ENCODE measurements at regions not wholly inside any gene's neighbourhood (a gene's known extent, or its start where the extent isn't known, plus 50 kb on each side); places are given as distances from the start of the nearest gene placed in this dataset.

DNA sequence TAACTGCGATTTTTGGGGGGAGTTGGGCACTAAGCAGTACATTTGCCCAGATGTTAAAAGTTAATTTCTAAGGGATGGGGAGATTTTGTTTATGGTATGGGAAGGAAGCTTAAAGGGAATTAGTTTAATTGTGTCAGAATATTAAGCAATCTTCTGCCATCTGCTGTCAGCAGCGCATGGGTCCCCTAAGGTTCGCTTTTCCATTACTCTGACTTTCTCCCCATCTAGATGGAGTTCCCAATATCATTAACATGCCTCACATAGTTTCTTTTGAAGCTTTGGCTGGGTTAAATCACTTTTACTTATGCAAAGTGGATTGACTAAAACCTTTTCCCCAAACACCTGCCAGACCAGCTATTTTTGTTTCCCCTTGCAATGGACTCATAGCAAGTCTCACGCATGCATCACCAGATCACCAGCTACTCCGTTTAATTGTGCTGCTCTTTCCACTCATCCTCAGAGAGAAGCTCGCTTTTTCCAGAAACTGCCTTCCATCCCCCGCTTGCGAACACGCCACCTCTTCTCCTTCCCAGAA, 172.7 kb downstream of the FAT3 start:
- DNase-seq (ENCODE audit: low read depth), result no peak
- H3K4me3 ChIP-seq (ENCODE audit: low read depth, low read length), result no peak overlapping the region
- TF ChIP-seq, protein P1, sequence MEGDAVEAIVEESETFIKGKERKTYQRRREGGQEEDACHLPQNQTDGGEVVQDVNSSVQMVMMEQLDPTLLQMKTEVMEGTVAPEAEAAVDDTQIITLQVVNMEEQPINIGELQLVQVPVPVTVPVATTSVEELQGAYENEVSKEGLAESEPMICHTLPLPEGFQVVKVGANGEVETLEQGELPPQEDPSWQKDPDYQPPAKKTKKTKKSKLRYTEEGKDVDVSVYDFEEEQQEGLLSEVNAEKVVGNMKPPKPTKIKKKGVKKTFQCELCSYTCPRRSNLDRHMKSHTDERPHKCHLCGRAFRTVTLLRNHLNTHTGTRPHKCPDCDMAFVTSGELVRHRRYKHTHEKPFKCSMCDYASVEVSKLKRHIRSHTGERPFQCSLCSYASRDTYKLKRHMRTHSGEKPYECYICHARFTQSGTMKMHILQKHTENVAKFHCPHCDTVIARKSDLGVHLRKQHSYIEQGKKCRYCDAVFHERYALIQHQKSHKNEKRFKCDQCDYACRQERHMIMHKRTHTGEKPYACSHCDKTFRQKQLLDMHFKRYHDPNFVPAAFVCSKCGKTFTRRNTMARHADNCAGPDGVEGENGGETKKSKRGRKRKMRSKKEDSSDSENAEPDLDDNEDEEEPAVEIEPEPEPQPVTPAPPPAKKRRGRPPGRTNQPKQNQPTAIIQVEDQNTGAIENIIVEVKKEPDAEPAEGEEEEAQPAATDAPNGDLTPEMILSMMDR (IDR thresholded peaks at IDR 0.05; ENCODE audit: low read depth, low read length, missing control alignments), result no peak

DNA sequence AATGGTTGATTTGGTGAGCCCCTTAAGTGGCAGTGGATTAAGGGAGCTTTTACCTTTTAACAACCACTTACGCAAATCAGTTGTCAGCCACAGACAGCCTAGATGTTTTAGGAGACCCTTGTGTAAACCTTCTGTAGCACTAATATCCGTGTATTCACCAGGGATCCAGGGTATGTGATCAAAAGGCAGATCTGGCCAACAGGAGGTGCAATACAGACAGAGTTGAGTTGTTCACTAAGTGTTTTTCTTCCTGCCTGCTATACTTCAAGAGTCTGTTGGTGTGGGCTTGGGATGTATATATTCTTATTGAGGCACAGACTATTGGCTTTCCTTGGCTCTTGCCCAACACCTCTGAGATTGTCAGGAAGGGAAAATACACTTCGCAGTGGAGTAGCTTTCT, 175.1 kb downstream of the FAT3 start:
- TF ChIP-seq, protein P1 (IDR thresholded peaks at IDR 0.05; ENCODE audit: low read depth, low read length, missing control alignments), result no peak
- H3K4me3 ChIP-seq (ENCODE audit: low read depth, low read length), result no peak overlapping the region
- no peak for DNase-seq (ENCODE audit: low read depth)

DNA sequence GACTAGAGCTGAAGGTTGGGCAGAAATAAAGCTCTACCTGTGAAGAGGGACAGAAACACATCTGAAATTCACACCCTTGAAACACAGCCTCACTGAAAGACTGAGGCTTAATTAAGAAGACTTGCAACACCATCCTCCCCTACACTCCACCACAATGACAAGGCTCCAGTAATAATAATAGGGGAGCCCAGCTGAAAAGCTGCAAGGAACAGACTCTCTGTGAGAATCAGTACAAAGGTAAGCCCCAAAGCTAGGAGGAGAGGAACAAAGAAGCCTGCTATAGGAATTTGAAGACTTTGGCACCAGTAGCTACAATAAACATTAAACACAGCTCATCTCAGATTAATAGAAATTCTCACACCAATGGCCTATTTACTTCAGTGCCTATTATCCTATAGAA, 176.9 kb downstream of the FAT3 start:
- no peak for DNase-seq (ENCODE audit: low read depth)
- no peak overlapping the region for H3K4me3 ChIP-seq (ENCODE audit: low read depth, low read length)
- TF ChIP-seq, protein P1 (IDR thresholded peaks at IDR 0.05; ENCODE audit: low read depth, low read length, missing control alignments), result no peak

DNA sequence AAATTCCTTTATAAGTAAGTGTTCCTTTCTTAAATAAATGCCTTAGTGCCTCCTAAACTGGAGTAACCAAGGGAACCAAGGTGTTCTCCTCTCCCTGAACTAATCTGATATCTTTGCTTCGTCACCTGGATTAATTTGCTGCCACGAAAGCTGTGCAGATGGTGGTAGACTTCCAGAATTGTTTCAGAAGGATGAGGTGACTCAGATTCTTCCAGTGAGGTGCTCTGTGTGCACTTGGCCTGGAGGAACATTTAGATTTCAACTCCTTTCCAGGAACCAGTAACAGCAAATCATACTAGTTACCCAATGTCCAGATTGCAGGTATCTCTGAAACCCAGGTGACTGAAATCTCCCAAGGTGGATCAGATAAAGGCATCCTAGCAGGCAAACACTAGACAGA, 181.9 kb downstream of the FAT3 start:
- TF ChIP-seq, protein P1 (IDR thresholded peaks at IDR 0.05; ENCODE audit: low read depth, low read length, missing control alignments), result no peak
- H3K4me3 ChIP-seq (ENCODE audit: low read depth, low read length), result no peak overlapping the region
- DNase-seq (ENCODE audit: low read depth), result no peak

DNA sequence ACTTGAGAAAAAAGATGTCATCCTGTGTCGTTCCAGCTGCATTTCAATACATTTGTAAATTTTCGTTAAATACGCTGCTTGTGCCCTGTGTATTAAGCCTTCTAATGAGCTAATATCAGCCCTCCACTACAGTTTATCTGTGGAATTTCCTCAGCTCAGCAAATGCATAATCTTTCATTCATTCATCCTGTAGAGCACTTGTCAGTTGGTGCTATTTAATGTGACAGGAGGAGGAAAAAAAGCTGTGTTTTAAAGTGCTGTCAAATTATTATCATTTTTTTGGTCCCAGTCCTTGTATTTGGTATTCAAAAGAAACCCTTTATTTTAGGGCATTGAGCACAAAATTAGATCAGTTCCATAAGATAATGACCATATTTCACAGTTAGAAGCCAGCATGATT, 184.7 kb downstream of the FAT3 start:
- H3K4me3 ChIP-seq (ENCODE audit: low read depth, low read length), result no peak overlapping the region
- no peak for DNase-seq (ENCODE audit: low read depth)
- TF ChIP-seq, protein P1 (IDR thresholded peaks at IDR 0.05; ENCODE audit: low read depth, low read length, missing control alignments), result no peak

DNA sequence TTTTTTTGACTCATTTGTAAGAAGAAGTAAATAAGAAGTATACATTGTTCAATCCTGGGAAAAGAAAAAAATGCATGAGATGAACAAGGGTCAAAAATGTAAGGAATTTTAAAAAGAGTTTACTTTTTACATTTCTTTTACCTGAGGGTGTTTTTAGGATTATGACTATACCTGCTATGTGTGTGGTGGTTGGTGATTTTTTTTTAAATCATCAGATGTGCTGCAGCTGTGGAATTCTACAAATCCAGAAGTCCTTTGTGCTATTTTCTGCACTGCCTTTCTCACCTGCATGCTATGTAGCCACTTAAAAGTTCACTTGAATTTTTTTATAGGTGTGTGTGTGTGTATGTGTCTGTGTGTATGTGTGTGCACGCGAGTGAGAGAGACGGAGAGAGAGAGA, 185.3 kb downstream of the FAT3 start:
- no peak overlapping the region for H3K4me3 ChIP-seq (ENCODE audit: low read depth, low read length)
- TF ChIP-seq, protein P1 (IDR thresholded peaks at IDR 0.05; ENCODE audit: low read depth, low read length, missing control alignments), result no peak
- no peak for DNase-seq (ENCODE audit: low read depth)

DNA sequence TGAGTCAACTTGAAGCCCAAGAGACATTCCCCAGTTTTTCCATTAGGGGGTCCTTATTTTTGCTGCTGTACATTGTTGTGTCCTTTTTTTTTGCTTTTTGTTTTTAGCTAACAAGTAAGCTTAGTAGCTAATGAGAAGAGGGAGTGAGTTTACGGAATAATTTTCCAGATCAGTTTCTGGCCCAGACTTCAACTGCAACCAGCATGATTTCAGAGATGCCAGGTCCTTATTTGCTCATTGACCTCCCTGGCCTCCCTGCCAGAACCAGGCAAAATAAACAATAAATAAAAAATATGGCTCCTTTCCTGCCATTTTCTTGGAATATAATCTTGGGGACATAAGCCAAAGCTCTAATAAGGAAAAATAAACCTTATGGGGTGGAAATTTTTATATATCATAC, 185.9 kb downstream of the FAT3 start:
- no peak for DNase-seq (ENCODE audit: low read depth)
- TF ChIP-seq, protein P1 (IDR thresholded peaks at IDR 0.05; ENCODE audit: low read depth, low read length, missing control alignments), result no peak
- H3K4me3 ChIP-seq (ENCODE audit: low read depth, low read length), result no peak overlapping the region

Data from GM12864 (cell line).